ENCODE measurements at regions not wholly inside any gene's neighbourhood (a gene's known extent, or its start where the extent isn't known, plus 50 kb on each side); places are given as distances from the start of the nearest gene placed in this dataset.

- TF ChIP-seq, protein P1, sequence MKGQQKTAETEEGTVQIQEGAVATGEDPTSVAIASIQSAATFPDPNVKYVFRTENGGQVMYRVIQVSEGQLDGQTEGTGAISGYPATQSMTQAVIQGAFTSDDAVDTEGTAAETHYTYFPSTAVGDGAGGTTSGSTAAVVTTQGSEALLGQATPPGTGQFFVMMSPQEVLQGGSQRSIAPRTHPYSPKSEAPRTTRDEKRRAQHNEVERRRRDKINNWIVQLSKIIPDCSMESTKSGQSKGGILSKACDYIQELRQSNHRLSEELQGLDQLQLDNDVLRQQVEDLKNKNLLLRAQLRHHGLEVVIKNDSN (IDR thresholded peaks at IDR 0.05) = no peak
- TF ChIP-seq NFIC (IDR thresholded peaks at IDR 0.05) (no peak), ZBTB7A (IDR thresholded peaks at IDR 0.05; ENCODE audit: low read depth) (no peak), REST (IDR thresholded peaks at IDR 0.05; ENCODE audit: low read depth) (no peak), TAF1 (IDR thresholded peaks at IDR 0.05; ENCODE audit: low read depth) (no peak), EGR1 (IDR thresholded peaks at IDR 0.05) (no peak), EP300 (IDR thresholded peaks at IDR 0.05; ENCODE audit: borderline replicate concordance) (no peak), TEAD4 (IDR thresholded peaks at IDR 0.05) (no peak), CEBPB (IDR thresholded peaks at IDR 0.05) (no peak), YY1 (IDR thresholded peaks at IDR 0.05; ENCODE audit: low read depth) (no peak), RAD21 (IDR thresholded peaks at IDR 0.05; ENCODE audit: low read depth) (no peak)
These were observed 97.4 kb upstream of the EDEM3 start for GRCh38 chr1:184851822-184852746.
